HG03045 (cell line): ENCODE measurements at regions not wholly inside any gene's neighbourhood (a gene's known extent, or its start where the extent isn't known, plus 50 kb on each side); places are given as distances from the start of the nearest gene placed in this dataset.

Experiments
- ATAC-seq: cut with Tn5 transposase; IDR thresholded peaks from one replicate; pipeline ENCODE4 v1.9.1; 2021; ENCODE audit warnings: mild to moderate bottlenecking, moderate library complexity; ENCODE audit not compliant: unreplicated experiment

DNA sequence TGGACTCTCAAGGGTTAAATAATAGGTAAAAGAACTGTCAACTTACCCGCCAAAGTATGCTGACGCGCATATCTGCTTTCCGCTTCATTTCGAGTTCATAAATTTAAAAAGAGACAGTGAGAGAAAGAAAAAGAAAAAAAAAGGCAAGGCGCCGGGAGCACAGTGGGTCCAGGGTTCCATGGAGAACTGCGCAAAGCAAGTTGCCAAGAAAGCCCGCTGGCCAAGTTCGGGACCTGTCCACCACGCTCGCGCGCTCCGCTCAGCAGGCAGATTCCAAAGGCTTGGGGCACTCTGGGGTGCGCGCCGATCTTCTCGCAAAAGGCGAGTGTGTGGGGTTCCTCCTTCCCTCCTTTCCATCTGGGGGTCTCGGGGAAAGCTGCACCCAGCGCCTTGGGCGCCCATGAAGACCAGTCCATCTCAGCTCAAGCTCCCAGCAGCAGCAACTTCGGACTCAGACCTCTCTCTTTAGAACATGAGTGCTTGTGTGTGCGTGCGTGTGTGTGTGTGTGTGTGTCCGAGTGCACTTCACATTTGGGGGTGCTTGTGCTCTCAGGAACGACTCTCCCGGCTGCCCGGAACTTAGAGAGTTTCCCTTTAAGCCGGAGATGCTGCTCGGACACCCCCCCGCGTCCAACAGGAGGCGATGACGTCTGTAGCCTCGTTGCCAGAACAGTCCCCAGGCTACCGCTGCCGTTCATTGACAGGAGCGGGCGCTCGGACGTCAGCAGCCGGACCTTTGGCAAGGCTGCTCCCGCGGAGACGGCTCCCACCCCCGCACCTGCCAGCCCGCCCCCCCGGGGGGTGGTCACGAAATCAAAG lies 180.0 kb downstream of the TBXT start:
- ATAC-seq = no peak

DNA sequence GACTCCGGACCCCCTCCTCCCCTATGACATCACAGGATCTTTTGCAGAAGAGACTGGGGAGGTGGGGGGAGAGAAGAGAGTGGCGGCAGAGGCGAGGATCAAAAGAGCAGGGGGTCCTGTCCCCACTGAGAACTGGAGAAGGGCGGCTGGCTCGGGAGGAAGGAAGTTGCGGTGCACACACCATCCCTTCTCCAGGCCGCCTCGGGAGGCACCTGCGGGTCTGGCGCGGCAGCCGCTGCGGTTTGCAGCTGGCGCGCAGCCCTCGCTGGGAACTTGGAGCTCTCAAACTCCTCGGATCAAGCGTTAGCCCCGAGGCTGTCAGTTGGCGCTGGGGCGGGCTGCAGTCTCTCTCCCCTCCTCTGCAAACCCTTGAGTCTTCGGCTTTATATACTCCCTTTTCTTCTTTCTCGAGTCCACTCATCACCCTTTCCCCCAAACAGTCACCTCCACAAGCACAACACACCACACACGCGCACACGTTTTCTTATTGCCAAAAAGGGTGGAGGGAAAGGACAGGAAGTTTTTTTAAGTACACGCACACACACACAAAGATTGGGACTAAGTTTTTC lies 180.7 kb downstream of the TBXT start:
- no peak for ATAC-seq

DNA sequence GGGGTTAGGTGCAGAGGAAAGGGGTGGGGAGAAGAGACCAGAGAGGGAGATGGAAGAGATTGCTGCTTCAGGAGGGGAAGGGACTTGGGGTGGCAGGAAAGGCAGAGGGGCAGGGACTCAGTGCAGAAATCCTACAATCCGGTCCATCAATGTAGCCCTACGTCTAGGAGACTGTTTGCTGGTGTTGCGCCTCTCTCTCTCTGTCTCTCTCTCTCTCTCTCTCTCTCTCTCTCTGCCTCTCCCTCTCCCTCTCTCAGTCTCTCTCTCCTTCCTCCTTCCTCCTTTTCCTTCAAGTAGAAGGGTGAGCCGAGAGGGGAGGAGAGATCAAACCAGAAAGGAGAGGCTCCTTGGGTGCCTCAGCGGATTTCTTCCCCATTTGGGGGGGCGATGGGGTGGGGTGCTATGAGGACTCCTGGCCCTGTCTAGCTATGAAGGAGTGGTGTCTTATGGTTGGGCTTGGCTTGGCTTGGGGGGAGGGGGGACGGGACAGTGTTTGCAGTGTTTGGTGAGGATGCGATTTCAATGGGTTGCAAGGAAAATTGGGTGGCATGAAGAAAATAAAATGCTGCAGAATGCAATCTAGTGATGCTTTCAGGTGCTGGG lies 181.2 kb downstream of the TBXT start:
- ATAC-seq = no peak

DNA sequence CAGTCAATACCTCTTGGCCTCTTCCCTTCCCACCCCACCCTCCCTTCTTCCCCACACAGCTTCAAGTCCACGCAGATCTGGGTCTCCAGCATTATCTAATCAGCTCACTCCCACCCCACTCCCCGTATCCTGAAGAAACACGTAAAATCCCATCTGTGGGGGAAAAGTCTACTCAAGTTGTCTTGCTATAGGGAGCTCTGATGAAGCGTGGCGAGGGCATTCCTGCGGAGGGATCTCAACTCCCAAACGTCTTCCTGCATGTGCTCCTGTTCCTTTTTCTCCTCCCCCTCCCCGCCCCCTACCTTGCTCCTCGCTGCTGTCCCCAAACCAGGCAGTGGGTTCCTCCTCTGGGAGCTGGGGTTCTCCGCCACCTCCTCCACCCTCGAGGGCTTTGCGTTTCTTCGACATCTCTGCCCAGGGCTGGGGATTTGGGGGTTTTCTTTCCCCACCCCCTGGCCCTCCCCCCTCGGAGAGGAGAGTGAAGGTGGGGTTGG lies 181.8 kb downstream of the TBXT start:
- ATAC-seq = no peak

DNA sequence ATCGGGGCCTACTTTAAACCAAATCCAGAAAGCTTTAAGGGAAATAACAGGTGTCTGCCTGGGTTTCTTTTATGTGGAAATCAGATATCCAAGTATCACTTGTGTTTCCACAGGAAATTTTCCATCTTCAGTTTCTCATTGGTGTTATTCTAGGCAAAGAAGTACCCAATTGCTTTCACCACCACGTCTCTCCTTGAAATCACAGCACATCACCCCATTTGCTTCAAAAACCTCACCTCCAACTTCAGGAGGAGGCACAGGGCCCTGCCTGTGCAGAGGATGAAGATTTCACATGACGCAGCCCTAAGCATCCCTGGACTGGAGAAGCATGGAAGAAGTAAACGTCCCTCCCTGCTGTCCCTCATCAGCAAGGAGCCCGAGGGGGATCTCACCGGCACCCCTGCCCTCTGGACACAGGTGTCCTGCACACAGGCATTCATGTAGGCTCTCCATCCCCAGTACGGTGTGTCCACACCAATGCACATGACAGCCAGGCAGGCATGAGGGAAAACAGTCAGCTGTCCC lies 182.3 kb downstream of the TBXT start:
- no peak for ATAC-seq

DNA sequence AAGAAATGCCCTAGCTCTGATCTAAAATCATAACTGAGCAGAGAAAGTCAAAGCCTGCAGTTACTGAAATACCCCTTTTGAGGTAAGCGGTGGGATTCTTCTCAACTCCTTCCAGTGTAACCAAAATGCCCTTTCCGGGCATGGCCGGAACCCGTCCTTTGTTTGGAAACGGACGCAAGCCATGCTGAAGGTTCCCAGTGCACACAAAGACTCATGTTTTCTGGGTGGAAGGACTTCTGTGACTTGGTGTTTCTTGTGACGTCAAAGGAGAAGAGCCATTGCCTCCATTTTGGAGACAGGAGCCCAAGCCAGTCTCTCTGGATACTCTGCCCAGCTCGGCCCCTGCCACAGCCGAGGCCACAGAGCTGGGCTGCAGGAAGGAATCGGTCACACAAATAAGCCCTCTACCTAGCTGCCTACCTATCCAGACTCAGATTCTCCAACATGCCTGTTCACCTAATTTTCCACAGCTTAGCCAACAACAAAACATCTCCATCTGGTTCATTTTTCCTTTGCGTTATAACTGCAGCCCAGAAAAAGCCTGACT lies 182.8 kb downstream of the TBXT start:
- ATAC-seq = no peak

DNA sequence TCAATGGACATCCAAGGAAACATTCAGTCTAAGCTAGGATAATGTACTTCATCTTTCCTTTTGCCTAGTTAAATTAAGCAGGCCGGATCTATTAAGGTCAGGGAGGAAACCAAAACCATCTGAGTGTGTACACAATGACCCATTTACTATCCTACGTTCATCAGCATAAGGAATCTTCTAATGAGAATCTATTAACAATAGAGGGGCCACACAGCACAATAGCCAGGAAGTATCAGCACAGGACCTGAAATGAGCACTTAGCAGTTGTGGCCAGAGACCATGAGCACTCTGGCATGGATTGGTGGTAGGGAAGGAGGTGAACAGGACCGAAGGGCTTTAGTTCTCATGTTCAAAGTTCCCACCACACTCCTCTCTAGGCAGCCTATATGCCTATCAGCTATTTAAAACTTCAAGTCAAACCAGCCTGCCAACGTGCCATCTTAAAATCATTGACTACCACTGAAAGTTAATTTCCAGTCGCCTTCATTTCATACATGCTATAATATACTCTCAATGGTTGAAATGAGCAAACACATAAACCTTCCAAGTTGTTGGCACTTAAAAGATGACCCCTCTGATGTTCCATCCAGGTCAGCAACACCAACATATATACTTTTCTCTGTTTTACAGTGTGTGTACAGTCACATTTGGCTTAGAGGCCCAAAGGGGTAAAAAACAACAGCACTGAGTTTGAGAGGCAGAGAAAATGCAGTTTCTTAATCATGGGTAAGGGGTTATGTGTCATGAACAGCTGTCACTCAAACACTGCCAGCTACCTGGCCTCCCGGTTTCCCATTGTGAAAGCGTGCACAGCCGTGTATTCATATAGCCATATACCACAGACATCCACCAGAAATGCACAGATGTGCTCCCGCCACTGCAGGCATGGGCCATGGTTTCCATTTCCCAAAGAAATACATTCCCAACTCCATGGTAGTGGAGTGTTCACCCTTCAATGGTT lies 184.3 kb downstream of the TBXT start:
- no peak for ATAC-seq

DNA sequence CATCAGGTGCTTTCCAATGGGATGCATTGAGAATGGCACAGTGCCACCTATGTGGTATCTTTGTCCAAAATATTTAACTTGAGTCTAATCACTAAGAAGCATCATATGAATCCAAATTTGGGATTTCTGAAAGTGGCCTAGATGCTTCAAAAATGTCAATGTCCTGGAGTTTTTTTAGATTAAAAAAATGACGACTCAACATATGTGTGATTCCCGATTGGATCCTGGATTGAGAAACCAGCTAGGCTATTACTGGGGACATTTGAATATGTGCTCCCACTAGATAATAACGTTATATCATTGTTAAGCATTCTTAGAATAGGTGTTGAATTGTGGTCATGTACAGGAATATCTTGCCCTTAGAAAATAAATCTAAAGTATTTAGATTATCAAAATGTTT lies 189.2 kb downstream of the TBXT start:
- no peak for ATAC-seq

DNA sequence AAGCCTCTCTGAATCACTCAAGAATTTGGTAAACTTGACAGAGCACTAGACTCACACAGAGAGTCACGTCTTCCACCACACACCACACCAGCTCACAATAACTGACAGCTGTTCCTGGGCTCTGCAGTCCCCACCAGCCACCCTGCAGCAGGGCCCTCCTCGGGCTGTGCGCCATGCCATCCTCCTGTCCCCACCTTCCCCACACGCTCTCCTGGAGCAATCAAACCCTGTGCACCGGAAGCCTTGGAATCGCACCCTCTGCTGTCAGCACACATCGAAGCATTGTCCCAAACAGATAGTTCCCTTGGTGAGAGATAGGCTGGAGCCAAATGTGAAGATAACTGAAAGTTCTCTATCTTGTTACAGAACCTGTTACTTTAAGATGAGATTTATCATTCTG lies 191.0 kb downstream of the TBXT start:
- no peak for ATAC-seq

DNA sequence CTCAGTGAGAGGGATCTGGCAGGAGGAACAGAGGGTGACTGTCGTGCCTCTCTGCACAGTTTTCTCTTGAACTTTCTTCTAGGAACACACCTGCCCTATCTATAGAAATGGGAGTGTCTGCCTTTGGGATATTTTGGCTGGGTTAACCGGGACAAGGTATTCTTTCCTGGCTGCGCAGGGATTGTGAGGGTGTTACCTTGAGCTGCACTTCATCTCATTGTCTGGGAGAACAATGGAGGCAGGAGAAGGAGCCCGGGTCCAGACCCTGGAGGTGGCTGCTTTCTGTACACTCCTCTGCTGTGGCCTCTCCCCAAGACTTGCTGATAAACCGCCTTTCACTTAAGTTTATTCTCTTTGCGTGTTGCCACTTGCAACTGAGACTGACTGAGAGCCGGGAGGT lies 192.8 kb downstream of the TBXT start:
- ATAC-seq = no peak

DNA sequence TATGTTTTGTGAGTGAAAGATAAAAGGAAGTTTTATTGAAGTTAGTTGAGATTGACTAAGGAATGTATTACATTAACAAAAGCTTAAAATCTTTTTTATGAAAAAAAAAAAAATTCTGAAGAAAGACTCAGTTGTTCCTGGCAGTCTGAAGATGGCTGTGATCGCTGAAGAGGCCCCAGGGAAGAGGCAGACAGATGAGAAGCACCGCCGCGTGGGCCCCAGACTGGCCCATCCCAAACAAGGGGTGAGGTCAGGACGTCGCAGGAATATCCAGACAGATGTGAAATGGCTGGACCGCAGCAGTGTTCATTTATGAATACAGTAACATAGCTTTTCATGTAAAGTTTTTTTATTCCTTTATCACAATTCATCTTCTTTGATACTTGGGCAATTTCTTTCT lies 194.2 kb downstream of the TBXT start:
- no peak for ATAC-seq

DNA sequence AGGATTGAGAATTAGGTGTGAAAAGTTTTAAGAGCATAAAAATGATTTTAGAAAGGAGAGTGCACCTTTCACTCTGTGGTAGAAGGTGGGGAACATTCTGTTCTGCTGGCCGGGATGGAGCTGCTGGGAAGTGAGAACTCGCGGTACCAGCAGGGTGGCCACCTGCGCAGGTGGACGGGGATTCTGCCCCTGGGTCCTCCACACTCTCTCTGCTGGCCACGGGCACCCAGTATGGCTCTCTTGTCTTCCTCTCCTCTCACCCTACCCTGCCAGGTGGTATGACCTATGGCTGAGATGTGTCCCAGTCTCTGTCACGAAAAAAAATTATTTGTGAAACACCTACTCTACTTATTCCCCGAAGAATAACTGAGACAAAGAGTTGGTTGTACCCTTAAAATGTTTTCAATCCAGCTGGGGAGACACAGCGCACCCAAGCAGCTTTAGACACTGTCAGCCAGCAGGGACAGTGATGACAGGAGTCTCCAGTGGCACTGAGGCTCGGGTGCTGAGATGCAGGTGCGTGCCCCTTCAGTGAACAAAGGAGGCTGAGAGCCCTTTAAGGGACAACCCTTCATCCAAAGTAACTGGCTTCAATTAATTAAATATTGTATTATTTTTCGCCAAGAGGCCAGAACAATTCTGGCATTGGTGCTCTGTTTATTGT lies 195.4 kb downstream of the TBXT start:
- no peak for ATAC-seq

DNA sequence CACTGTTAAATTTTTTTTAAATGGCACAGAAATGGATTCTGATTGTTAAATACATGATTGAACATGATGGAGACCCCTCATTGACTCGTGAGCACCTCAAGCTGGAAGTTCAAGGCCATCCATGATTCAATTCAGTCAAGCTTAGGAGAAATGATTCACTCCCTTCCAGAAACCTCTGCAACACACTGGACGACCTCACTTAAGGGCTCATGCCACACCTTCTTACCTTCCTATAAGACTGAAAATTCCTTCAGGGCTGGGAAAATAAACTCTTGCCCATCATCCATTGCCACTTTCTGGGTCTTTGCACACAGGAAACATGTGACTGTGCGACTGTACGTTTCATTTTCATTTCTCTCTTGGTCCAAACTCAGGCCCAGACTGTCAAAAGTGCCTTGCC lies 196.4 kb downstream of the TBXT start:
- no peak for ATAC-seq

DNA sequence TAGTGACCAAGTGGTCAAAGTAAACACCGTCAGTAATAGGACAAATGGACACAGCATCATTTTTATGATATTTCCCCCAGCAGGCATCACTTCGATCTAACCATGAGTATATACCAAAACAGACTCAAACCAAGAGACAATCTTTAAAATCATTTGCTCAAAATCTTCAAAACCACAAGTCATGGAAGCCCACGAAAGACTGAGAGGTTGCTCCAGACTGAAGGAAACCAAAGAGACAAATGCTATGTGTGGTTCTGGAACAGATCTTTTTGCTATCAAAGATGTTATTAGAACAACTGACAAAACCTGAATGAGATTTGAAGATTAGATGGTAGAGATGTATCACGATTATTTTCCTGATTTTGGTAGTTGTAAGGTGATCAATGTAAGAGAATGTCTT lies 197.7 kb downstream of the TBXT start:
- no peak for ATAC-seq

DNA sequence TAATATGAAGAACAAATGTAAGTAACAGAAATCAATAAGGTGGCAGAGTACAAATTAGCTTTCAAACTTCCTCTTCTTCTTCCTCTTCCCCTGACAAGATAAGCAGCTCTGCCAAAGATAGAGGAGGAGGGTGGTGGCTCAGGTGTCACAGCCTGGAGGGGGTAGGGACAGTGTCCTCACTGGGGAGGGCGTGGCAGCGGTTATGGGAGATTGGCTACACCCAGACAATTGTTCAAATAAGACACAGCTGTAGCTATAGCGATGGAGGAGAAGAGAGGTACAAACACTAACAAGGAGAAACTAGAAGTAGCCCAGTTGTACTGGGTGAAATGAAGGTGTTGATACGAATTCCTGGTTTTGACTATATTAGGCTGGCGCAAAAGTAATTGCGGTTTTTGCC lies 198.5 kb downstream of the TBXT start:
- ATAC-seq = no peak

DNA sequence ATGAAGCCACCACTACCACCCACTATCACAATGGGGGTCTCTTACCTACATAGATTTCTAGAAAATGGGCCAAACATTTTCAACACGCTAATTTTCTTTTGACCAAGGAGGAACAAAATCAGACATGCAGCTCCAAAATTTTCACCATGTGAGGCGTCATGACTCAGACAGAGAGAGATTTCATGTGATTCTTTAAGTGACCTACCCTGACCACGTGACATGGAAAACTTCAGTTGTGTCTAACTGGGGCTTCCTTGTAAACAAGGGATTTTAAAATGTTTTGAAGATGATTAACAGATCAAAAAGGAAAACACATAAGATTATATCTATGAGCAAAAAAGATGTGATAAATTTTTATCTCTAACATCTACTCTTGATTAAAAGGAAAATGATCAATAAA lies 199.2 kb downstream of the TBXT start:
- ATAC-seq = no peak

DNA sequence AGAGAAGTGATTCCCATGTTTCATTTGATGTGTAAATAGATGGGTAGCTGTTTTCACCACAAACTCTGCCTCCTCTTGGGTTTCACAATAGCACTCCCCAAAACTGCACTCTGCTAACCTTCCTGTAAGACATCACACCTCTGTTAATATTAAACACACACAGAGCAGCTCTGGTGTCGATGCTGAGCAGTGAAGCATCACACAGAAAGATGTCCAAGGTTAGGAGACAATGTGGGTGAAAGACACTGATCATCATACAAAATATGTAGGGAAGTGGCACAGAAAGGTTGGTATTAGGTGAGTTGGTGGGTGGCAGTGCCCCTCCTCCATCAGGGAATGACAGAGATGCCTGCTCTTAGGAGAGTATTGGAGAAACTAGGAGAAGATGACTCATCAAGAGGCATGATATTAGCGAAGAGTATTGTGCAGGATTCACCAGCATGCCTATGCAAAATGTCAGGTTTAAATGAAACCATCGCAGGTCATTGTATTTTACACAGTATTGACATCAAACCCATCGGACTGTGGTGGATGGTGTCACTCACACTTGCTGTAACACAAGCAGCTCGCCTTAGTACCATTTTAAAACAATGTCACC lies 199.7 kb downstream of the TBXT start:
- no peak for ATAC-seq

DNA sequence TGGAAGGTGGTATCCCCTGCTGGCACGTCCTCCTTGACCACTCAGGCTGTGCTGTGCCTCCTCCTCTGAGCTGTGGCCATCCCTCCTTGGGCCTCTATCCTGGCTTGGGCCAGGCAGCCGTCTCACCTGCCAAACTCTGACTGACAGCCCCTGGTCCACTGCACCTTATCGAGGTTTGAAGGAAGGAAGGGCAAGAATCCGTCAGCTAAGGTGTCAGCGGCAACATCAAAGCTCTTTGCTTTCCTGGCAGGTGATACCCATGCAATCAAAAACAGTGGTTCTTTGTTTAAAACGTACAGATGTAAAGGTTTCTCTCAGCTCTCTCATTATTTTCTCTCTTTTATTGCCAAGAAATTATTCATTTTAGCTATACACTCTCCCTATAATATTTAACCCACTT lies 203.9 kb downstream of the TBXT start:
- ATAC-seq = no peak

DNA sequence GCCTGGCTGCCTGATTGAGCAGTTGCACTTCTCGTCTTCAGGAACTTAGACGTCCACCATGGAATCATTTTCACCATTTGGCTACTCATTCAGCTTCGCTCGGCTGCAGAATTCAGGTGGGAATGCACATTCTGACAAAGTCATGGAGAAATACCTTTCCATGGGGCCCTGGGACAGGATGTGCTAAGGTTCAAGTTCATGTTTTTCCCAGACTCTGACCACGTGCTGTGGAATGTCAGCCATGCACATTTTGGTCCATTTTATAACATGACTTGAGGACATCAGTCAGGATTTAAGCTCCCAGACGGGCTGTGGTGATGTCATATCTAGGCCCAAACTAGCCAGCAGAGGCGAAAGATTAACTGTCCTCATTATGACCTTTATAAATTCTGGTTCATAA lies 205.3 kb downstream of the TBXT start:
- no peak for ATAC-seq

DNA sequence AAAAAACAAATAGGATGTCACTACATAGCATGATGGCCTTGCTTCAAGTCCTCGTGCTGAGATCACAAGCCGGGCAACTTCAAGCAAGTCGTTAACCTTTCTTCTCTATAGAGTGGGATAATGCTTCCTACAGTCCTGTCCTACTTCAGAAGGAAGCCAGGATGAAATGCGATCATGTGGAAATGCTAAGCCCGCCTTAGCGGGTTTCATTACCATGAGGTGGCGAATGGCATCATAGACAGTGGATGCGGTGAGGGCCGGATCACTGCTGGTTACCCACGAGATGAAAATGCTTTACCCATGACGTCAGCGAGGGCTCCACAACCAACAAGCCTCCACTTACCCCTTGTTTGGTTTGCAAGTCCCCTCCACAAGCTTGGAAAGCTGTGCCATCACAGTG lies 206.4 kb downstream of the TBXT start:
- ATAC-seq = no peak
